Muscle of leg (tissue), 3 donors: ENCODE measurements at regions not wholly inside any gene's neighbourhood (a gene's known extent, or its start where the extent isn't known, plus 50 kb on each side); places are given as distances from the start of the nearest gene placed in this dataset.
A peak's percentile ranks its signal among the peaks of the same experiment; 100 is the strongest.

ENCODE experiments used
- DNase-seq: peaks from one replicate; pipeline ENCODE4 v3.0.0; 2013
- H3K27ac ChIP-seq: one replicate; pipeline ENCODE4 v1.5.1; 2013; ENCODE audit warnings: mild to moderate bottlenecking, low read length, control low read depth
- H3K27me3 ChIP-seq: one replicate; pipeline ENCODE4 v1.6.1; 2013; ENCODE audit warnings: low read length; ENCODE audit not compliant: control insufficient read depth, insufficient read depth
- H3K36me3 ChIP-seq: one replicate; pipeline ENCODE4 v1.6.1; 2013; ENCODE audit warnings: low read length; ENCODE audit not compliant: control insufficient read depth, insufficient read depth
- H3K4me1 ChIP-seq: one replicate; pipeline ENCODE4 v1.6.1; 2013; ENCODE audit warnings: low read length; ENCODE audit not compliant: control insufficient read depth, insufficient read depth
- H3K4me3 ChIP-seq: one replicate; pipeline ENCODE4 v1.5.1; 2013; ENCODE audit warnings: low read length, control low read depth
- H3K9me3 ChIP-seq: replicated peaks from 2 replicates; pipeline ENCODE4 v1.6.1; 2013; ENCODE audit warnings: low read depth, low read length; ENCODE audit not compliant: control insufficient read depth
- WGBS: methylation state at CpG from one replicate; pipeline ENCODE4 v1.1.5; 2013; ENCODE audit warnings: missing lambda C conversion rate; ENCODE audit not compliant: insufficient coverage; 5-methylcytosine and 5-hydroxymethylcytosine counted together

GRCh38 chr6:23213193-23213592 is 643.8 kb downstream of the HDGFL1 start:
- Histone ChIP-seq H3K4me3 (no peak overlapping the region), H3K27ac (no peak overlapping the region), H3K4me1 (no peaks in the 10 kb centered on the region), H3K36me3 (no peaks in the 10 kb centered on the region), H3K9me3 (no peaks in the 10 kb centered on the region), H3K27me3 (no peaks in the 10 kb centered on the region)
- no peak for DNase-seq
- whole genome bisulfite sequencing: no CpG with 5 or more reads among the region's 1 CpG

GRCh38 chr6:23213651-23214050 is 644.3 kb downstream of the HDGFL1 start:
- Histone ChIP-seq H3K36me3 (no peaks in the 10 kb centered on the region), H3K9me3 (no peaks in the 10 kb centered on the region), H3K27me3 (no peaks in the 10 kb centered on the region), H3K4me3 (no peak overlapping the region), H3K27ac (no peak overlapping the region), H3K4me1 (no peaks in the 10 kb centered on the region)
- DNase-seq: no peak

- no peak overlapping the region for H3K27ac ChIP-seq
- H3K4me3 ChIP-seq: no peak overlapping the region
- no peaks in the 10 kb centered on the region for H3K36me3 ChIP-seq
- no peaks in the 10 kb centered on the region for H3K9me3 ChIP-seq
- DNase-seq: no peak
- H3K27me3 ChIP-seq: no peaks in the 10 kb centered on the region
- no CpG with 5 or more reads among the region's 1 CpG for WGBS
- H3K4me1 ChIP-seq: no peaks in the 10 kb centered on the region
These were observed 649.4 kb downstream of the HDGFL1 start for GRCh38 chr6:23218751-23219150.

- Histone ChIP-seq H3K9me3 (no peaks in the 10 kb centered on the region), H3K4me3 (no peak overlapping the region), H3K4me1 (no peaks in the 10 kb centered on the region), H3K27ac (no peak overlapping the region), H3K36me3 (no peaks in the 10 kb centered on the region), H3K27me3 (no peaks in the 10 kb centered on the region)
- no CpG with 5 or more reads among the region's 1 CpG for WGBS
- DNase-seq: no peak
These were observed 653.4 kb downstream of the HDGFL1 start for GRCh38 chr6:23222724-23223123.

- Histone ChIP-seq H3K4me3 (no peak overlapping the region), H3K4me1 (no peaks in the 10 kb centered on the region), H3K27ac (no peak overlapping the region), H3K27me3 (no peaks in the 10 kb centered on the region), H3K9me3 (no peaks in the 10 kb centered on the region), H3K36me3 (no peaks in the 10 kb centered on the region)
- no peak for DNase-seq
- WGBS: no CpG with 5 or more reads among the region's 1 CpG
These were observed 655.2 kb downstream of the HDGFL1 start for GRCh38 chr6:23224540-23224939.

- no peaks in the 10 kb centered on the region for H3K36me3 ChIP-seq
- H3K4me3 ChIP-seq: no peak overlapping the region
- 84% methylated on average over 8 of the region's 11 CpGs for WGBS
- no peak for DNase-seq
- no peak overlapping the region for H3K27ac ChIP-seq
- H3K27me3 ChIP-seq: no peaks in the 10 kb centered on the region
- no peaks in the 10 kb centered on the region for H3K4me1 ChIP-seq
- H3K9me3 ChIP-seq: no peaks in the 10 kb centered on the region
These were observed 659.2 kb downstream of the HDGFL1 start for GRCh38 chr6:23228439-23229024.

- no peaks in the 10 kb centered on the region for H3K9me3 ChIP-seq
- H3K27me3 ChIP-seq: no peaks in the 10 kb centered on the region
- no peaks in the 10 kb centered on the region for H3K4me1 ChIP-seq
- no peaks in the 10 kb centered on the region for H3K36me3 ChIP-seq
- WGBS: no CpG with 5 or more reads among the region's 5 CpGs
- no peak for DNase-seq
- no peak overlapping the region for H3K27ac ChIP-seq
- no peak overlapping the region for H3K4me3 ChIP-seq
These were observed 674.5 kb downstream of the HDGFL1 start for GRCh38 chr6:23243854-23244253.

GRCh38 chr6:23244300-23244699 is 674.9 kb downstream of the HDGFL1 start:
- no peaks in the 10 kb centered on the region for H3K27me3 ChIP-seq
- no peak overlapping the region for H3K27ac ChIP-seq
- no peaks in the 10 kb centered on the region for H3K4me1 ChIP-seq
- H3K4me3 ChIP-seq: no peak overlapping the region
- DNase-seq: no peak
- H3K9me3 ChIP-seq: no peaks in the 10 kb centered on the region
- no peaks in the 10 kb centered on the region for H3K36me3 ChIP-seq

- H3K9me3 ChIP-seq: no peaks in the 10 kb centered on the region
- no peak overlapping the region for H3K27ac ChIP-seq
- no peaks in the 10 kb centered on the region for H3K4me1 ChIP-seq
- H3K27me3 ChIP-seq: no peaks in the 10 kb centered on the region
- no peak overlapping the region for H3K4me3 ChIP-seq
- no peaks in the 10 kb centered on the region for H3K36me3 ChIP-seq
- DNase-seq: peak; percentile 90
These were observed 676.2 kb downstream of the HDGFL1 start for GRCh38 chr6:23245572-23245971.

GRCh38 chr6:23246896-23247295 is 677.5 kb downstream of the HDGFL1 start:
- H3K27ac ChIP-seq: no peak overlapping the region
- H3K27me3 ChIP-seq: no peaks in the 10 kb centered on the region
- 60% methylated on average over 1 of the region's 4 CpGs for WGBS
- DNase-seq: no peak
- H3K4me3 ChIP-seq: no peak overlapping the region
- no peaks in the 10 kb centered on the region for H3K36me3 ChIP-seq
- no peaks in the 10 kb centered on the region for H3K9me3 ChIP-seq
- H3K4me1 ChIP-seq: no peaks in the 10 kb centered on the region

GRCh38 chr6:23250556-23250955 is 681.2 kb downstream of the HDGFL1 start:
- Histone ChIP-seq H3K4me1 (no peaks in the 10 kb centered on the region), H3K27ac (no peak overlapping the region), H3K4me3 (no peak overlapping the region), H3K9me3 (no peaks in the 10 kb centered on the region), H3K36me3 (no peaks in the 10 kb centered on the region), H3K27me3 (no peaks in the 10 kb centered on the region)
- DNase-seq: no peak
- no CpG with 5 or more reads among the region's 2 CpGs for WGBS
